ENCODE measurements at regions not wholly inside any gene's neighbourhood (a gene's known extent, or its start where the extent isn't known, plus 50 kb on each side); places are given as distances from the start of the nearest gene placed in this dataset.
A peak's percentile ranks its signal among the peaks of the same experiment; 100 is the strongest.

- H3K4ac ChIP-seq (replicated peaks; ENCODE audit: insufficient read length, low read depth, low read length): peak overlapping the region; percentile 81
- H2BK20ac ChIP-seq (ENCODE audit: low read length): peak overlapping the region; percentile 99; the same call in 1 of the 2 replicates
- H3K27ac ChIP-seq (ENCODE audit: low read depth, low read length): peak overlapping the region; percentile 93
- H3K4me3 ChIP-seq (ENCODE audit: extremely low read depth in 1 of 4, insufficient read depth in 2 of 4, low read depth in 3 of 4, low read length in 4 of 4): peak overlapping the region in 2 of 4 experiments; percentile 16 to 35; a peak in 2 of 8 replicates
- H3K56ac ChIP-seq (replicated peaks; ENCODE audit: insufficient read length, low read depth, low read length): no peak overlapping the region
- TF ChIP-seq GTF2F1 (IDR thresholded peaks at IDR 0.05; ENCODE audit: borderline replicate concordance, low read depth, low read length) (no peak), POLR2A (IDR thresholded peaks at IDR 0.05; ENCODE audit: control extremely low read depth in 1 of 2, low read depth in 2 of 2, low read length in 2 of 2) (peak in 1 of 2 experiments; percentile 26; a peak in 1 of 3 replicates)
- H3K23me2 ChIP-seq (ENCODE audit: low read depth, low read length): no peaks in the 10 kb centered on the region
- no peak overlapping the region for H3K23ac ChIP-seq (ENCODE audit: insufficient read length)
- peak overlapping the region in 1 of 4 experiments; percentile 54; a peak in 3 of 7 replicates for H3K9ac ChIP-seq (replicated peaks in 1 of 4; ENCODE audit: extremely low read depth in 1 of 4, low read depth in 3 of 4, low read length in 3 of 4)
- H2AFZ ChIP-seq (ENCODE audit: low read length): no peak overlapping the region
- CTCF ChIA-PET (ENCODE audit: partially characterized antibody): interaction anchor here (1.0 kb wide), 1 partner anchor 12 kb away, joined by 3 read pairs; no protein-coding TSS in a partner anchor
- H4K91ac ChIP-seq (replicated peaks; ENCODE audit: insufficient read length, low read length): peak overlapping the region; percentile 93
- peak overlapping the region; percentile 99 for H2BK5ac ChIP-seq (ENCODE audit: low read depth, low read length)
- no peak overlapping the region for H3K14ac ChIP-seq (ENCODE audit: insufficient read length)
- peaks cover 0 to 16% (median 10%) of the 10 kb centered on the region in 4 experiments; a peak in 4 of 7 replicates for H3K4me1 ChIP-seq (replicated peaks in 1 of 4; ENCODE audit: control insufficient read depth in 3 of 4, insufficient read depth in 4 of 4, low read length in 3 of 4)
- no peak for FAIRE-seq
- H3K18ac ChIP-seq (ENCODE audit: extremely low read depth, low read length): peak overlapping the region; percentile 87
- POLR2A ChIA-PET (ENCODE audit: partially characterized antibody): interaction anchor here (1.6 kb wide), 1 partner anchor 181 kb away, joined by 3 read pairs; no protein-coding TSS in a partner anchor
- H2BK15ac ChIP-seq (ENCODE audit: low read length): no peak overlapping the region
- no peak for DNase-seq (ENCODE audit: low read depth in 1 of 2, low spot score in 2 of 2)
- no peaks in the 10 kb centered on the region for H3K79me2 ChIP-seq (ENCODE audit: control insufficient read depth in 1 of 2, insufficient read depth in 2 of 2, low read length in 2 of 2)
- peaks cover 2 to 12% (median 3%) of the 10 kb centered on the region in 4 experiments; a peak in 4 of 8 replicates for H3K36me3 ChIP-seq (ENCODE audit: control insufficient read depth in 2 of 4, insufficient read depth in 4 of 4, low read length in 3 of 4)
- H2AK5ac ChIP-seq (ENCODE audit: low read depth, low read length): peak overlapping the region; percentile 86; the same call in 1 of the 2 replicates
- no peaks in the 10 kb centered on the region for H3K27me3 ChIP-seq (replicated peaks in 1 of 4; ENCODE audit: control insufficient read depth in 3 of 4, extremely low read depth in 1 of 4, insufficient read depth in 3 of 4, low read length in 3 of 4)
- WGBS, 2 experiments (ENCODE audit: extremely low coverage in 1 of 2, insufficient coverage in 1 of 2, insufficient read length in 1 of 2, insufficient replicate concordance in 2 of 2, low coverage in 1 of 2, low lambda C conversion rate in 2 of 2, missing lambda C conversion rate in 1 of 2): 32% methylated on average over 2 of the region's 2 CpGs; no CpG with 5 or more reads in 1 of the 2 experiments
- no peaks in the 10 kb centered on the region for H4K20me1 ChIP-seq (replicated peaks in 1 of 2; ENCODE audit: control insufficient read depth in 1 of 2, insufficient read depth in 2 of 2, low read length in 2 of 2)
- H3K9me3 ChIP-seq (ENCODE audit: insufficient read depth in 2 of 2, low read depth in 1 of 2, low read length in 1 of 2): peaks cover 23 to 34% of the 10 kb centered on the region in 2 experiments
- H2BK12ac ChIP-seq (ENCODE audit: low read depth, low read length): peak overlapping the region; percentile 97
- peak overlapping the region; percentile 57 for H4K5ac ChIP-seq (ENCODE audit: insufficient read length, low read depth, low read length)
- peak overlapping the region; percentile 96 for H2BK120ac ChIP-seq (replicated peaks; ENCODE audit: low read depth, low read length)
- H4K8ac ChIP-seq (ENCODE audit: extremely low read depth, insufficient read depth, low read length): no peak overlapping the region
- no peaks in the 10 kb centered on the region for H3K79me1 ChIP-seq (ENCODE audit: low read depth, low read length)
- peak overlapping the region; percentile 58 to 62; a peak in 3 of 4 replicates for H3K4me2 ChIP-seq (ENCODE audit: insufficient read depth in 1 of 2, low read depth in 2 of 2, low read length in 2 of 2)
These were observed 109.1 kb upstream of the MED14 start for GRCh38 chrX:40844471-40844870.

Data from H1 (cell line).